GM21529 (cell line): ENCODE measurements at regions not wholly inside any gene's neighbourhood (a gene's known extent, or its start where the extent isn't known, plus 50 kb on each side); places are given as distances from the start of the nearest gene placed in this dataset.

Source experiments
- ATAC-seq: cut with Tn5 transposase; IDR thresholded peaks from one replicate; pipeline ENCODE4 v1.9.1; 2021; ENCODE audit not compliant: unreplicated experiment

GRCh38 chr15:95919460-95919859 is 411.0 kb upstream of the NR2F2 start:
- ATAC-seq: no peak

- no peak for ATAC-seq
These were observed 409.1 kb upstream of the NR2F2 start for GRCh38 chr15:95921404-95921803.

GRCh38 chr15:95922431-95922830 is 408.1 kb upstream of the NR2F2 start:
- no peak for ATAC-seq

GRCh38 chr15:95923792-95924191 is 406.7 kb upstream of the NR2F2 start:
- ATAC-seq: no peak

- ATAC-seq: no peak
These were observed 401.7 kb upstream of the NR2F2 start for GRCh38 chr15:95928822-95929221.

- ATAC-seq: no peak
These were observed 401.2 kb upstream of the NR2F2 start for GRCh38 chr15:95929232-95929846.

GRCh38 chr15:95930659-95931375 is 399.7 kb upstream of the NR2F2 start:
- ATAC-seq: no peak

- ATAC-seq: no peak
These were observed 398.9 kb upstream of the NR2F2 start for GRCh38 chr15:95931619-95932018.

GRCh38 chr15:95932141-95932540 is 398.4 kb upstream of the NR2F2 start:
- ATAC-seq: no peak

GRCh38 chr15:95932676-95933075 is 397.8 kb upstream of the NR2F2 start:
- ATAC-seq: no peak

GRCh38 chr15:95935852-95936251 is 394.6 kb upstream of the NR2F2 start:
- ATAC-seq: no peak

GRCh38 chr15:95937128-95937528 is 393.4 kb upstream of the NR2F2 start:
- ATAC-seq: no peak

- ATAC-seq: no peak
These were observed 390.0 kb upstream of the NR2F2 start for GRCh38 chr15:95940431-95940985.

- ATAC-seq: no peak
These were observed 386.3 kb upstream of the NR2F2 start for GRCh38 chr15:95944193-95944592.

- ATAC-seq: no peak
These were observed 385.7 kb upstream of the NR2F2 start for GRCh38 chr15:95944661-95945255.

- ATAC-seq: no peak
These were observed 384.3 kb upstream of the NR2F2 start for GRCh38 chr15:95946241-95946640.

GRCh38 chr15:95946926-95947325 is 383.6 kb upstream of the NR2F2 start:
- ATAC-seq: no peak

GRCh38 chr15:95948411-95948810 is 382.1 kb upstream of the NR2F2 start:
- ATAC-seq: no peak

GRCh38 chr15:95953032-95953431 is 377.5 kb upstream of the NR2F2 start:
- no peak for ATAC-seq

GRCh38 chr15:95957861-95958260 is 372.6 kb upstream of the NR2F2 start:
- ATAC-seq: no peak

GRCh38 chr15:95958382-95958781 is 372.1 kb upstream of the NR2F2 start:
- ATAC-seq: no peak

GRCh38 chr15:95968856-95969255 is 361.6 kb upstream of the NR2F2 start:
- no peak for ATAC-seq
